AG09309 (cell line): ENCODE measurements at regions not wholly inside any gene's neighbourhood (a gene's known extent, or its start where the extent isn't known, plus 50 kb on each side); places are given as distances from the start of the nearest gene placed in this dataset.

Experiments used
- DNase-seq: peaks from one replicate; pipeline ENCODE4 v3.0.0-alpha.2; 2010; ENCODE audit warnings: low read depth
- H3K4me3 ChIP-seq: 2 replicates; pipeline ENCODE4 v1.5.1; 2011; ENCODE audit warnings: mild to moderate bottlenecking, low read depth, low read length, moderate library complexity; ENCODE audit not compliant: control insufficient read depth
- CTCF ChIP-seq: IDR thresholded peaks from 2 replicates; pipeline ENCODE4 v1.5.1; 2011; ENCODE audit warnings: mild to moderate bottlenecking, low read depth, low read length, inconsistent platforms; ENCODE audit not compliant: insufficient read depth, control insufficient read depth; ENCODE audit errors: missing control alignments

- no peak for DNase-seq
- no peak for TF ChIP-seq CTCF
- H3K4me3 ChIP-seq, result no peak overlapping the region
These were observed 112.7 kb upstream of the FST start for GRCh38 chr5:53367727-53368126.

DNA sequence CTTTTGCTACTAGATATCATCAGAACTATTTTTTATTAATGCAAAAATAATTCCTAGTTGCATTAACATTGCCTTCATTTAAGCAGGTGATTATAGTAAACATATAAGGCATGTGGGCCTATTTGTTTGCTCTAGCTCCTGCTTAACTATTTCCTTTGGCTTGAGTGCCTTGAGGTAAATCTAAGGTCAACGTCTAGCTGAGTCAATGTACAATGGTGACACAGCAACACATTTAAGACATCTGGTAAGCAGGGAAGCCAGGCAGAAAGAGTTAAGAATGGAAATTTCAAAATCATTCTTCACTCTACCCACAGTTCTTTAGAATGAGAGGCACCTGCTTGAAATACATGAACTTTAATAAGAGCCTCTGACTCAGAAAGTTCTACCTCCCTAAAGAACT, 111.9 kb upstream of the FST start:
- no peak for TF ChIP-seq CTCF
- DNase-seq, result no peak
- H3K4me3 ChIP-seq, result no peak overlapping the region

DNA sequence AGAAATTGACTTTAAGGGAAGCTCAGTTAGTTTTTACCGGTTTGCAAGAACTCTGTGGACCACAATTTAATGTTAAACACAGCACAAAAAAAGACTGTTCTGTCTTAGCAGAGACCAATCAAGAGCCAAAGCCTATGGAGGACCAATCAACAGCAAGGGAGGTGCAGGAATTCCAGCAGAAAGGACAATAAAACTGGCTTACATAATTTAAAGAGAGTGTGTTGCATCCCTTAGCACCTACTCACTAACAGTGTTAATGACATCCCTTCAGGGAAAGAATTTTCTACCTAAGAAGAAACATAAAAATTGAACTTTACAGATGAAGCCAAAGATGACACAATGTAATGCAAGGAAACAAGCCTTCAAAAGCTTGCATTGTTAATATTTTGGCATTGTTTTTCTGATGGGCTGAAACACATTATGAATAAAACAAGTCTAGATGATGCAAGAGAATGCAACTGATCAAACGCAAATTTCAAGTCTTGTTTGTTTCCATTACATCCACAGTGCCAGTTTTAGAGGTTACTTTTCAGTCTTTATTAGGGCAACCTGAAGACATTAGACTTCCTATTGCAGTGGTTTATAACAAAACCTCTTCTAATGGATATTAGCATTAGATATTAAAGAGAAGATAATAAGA, 111.3 kb upstream of the FST start:
- DNase-seq, result no peak
- TF ChIP-seq CTCF, result no peak
- no peak overlapping the region for H3K4me3 ChIP-seq

DNA sequence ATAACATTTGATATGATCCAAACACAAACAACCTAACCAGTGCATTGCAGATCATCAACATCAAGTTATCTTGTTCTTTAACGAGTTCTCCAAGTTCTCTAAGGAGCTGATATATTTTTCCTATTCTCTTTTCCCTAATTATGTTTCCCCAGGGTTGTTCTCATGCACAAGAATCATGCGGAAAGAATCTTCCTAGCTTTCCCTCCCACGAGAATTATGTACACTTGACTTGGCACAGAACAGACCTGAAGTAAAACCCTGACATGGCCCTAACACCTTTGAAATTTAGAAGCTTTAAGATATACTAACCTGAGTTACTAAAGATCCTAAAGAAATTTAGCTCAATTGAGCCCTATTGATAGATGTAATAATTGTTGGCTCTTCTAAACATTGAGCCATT, 110.7 kb upstream of the FST start:
- no peak for TF ChIP-seq CTCF
- no peak for DNase-seq
- no peak overlapping the region for H3K4me3 ChIP-seq

DNA sequence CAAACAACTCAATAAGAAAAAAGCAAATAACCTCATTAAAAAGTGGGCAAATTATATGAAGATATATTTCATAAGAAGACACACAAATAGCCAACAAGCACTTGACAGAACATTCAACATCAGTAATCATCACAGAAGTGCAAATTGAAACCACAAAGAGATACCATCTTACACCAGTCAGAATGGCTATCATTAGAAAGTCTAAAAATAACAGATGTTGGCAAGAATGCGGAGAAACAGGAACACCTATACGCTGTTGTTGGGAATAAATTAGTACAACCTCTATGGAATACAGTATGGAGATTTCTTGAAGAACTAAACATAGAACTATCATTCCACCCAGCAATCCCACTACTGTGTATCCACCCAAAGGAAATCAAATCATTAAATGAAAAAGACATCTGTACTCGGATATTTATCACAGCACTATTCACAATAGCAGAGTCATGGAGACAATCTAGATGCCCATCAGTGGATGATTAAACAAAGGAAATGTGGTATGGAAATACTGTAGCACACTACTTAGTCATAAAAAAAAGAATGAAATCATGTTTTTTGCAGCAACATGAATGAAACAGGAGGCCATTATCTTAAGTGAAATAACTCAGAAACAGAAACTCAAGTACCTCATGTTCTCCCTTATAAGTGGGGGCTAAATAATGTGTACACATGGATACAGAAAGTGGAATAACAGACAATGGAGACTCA, 106.8 kb upstream of the FST start:
- TF ChIP-seq CTCF, result no peak
- DNase-seq, result no peak
- no peak overlapping the region for H3K4me3 ChIP-seq

GRCh38 chr5:53376853-53377252, 103.6 kb upstream of the FST start:
- no peak for TF ChIP-seq CTCF
- no peak overlapping the region for H3K4me3 ChIP-seq
- DNase-seq, result no peak
